MCF 10A (cell line): ENCODE measurements at regions not wholly inside any gene's neighbourhood (a gene's known extent, or its start where the extent isn't known, plus 50 kb on each side); places are given as distances from the start of the nearest gene placed in this dataset.
A peak's percentile ranks its signal among the peaks of the same experiment; 100 is the strongest.

Experiments used
- BruUV-seq: library from RNA; stranded (reverse); fragments of 400-500 nt; replicated peaks from 2 replicates; lab custom pipeline; 2021; lab: Mats Ljungman, UMichigan
- CTCF ChIA-PET: fragments of 300-600 bp; sonication (Branson Sonifier 250); formaldehyde crosslinking; extraction: SDS; loops from one replicate; lab custom pipeline; 2021; ENCODE audit warnings: antibody characterized with exemption, inconsistent platforms; lab: Yijun Ruan, JAX
- POLR2A ChIA-PET: fragments of 300-600, 350-650 bp; sonication (Branson Sonifier 250); formaldehyde crosslinking; extraction: SDS; loops from one replicate; lab custom pipeline; 2020; ENCODE audit warnings: antibody characterized with exemption, inconsistent platforms; lab: Yijun Ruan, JAX
- DNase-seq: peaks from one replicate; pipeline ENCODE4 v3.0.0-alpha.2; 2018; ENCODE audit not compliant: unreplicated experiment
- H3K27ac Mint-ChIP-seq: one replicate; pipeline ENCODE4 v1.8.0; 2022; ENCODE audit warnings: mild to moderate bottlenecking, low read depth, mixed read lengths; ENCODE audit not compliant: unreplicated experiment
- H3K27me3 Mint-ChIP-seq: one replicate; pipeline ENCODE4 v1.8.0; 2022; ENCODE audit warnings: mixed read lengths; ENCODE audit not compliant: insufficient read depth, unreplicated experiment
- H3K36me3 Mint-ChIP-seq: one replicate; pipeline ENCODE4 v1.8.0; 2022; ENCODE audit warnings: mild to moderate bottlenecking, moderate library complexity, mixed read lengths; ENCODE audit not compliant: insufficient read depth, unreplicated experiment
- H3K4me1 Mint-ChIP-seq: one replicate; pipeline ENCODE4 v1.8.0; 2022; ENCODE audit warnings: mixed read lengths; ENCODE audit not compliant: insufficient read depth, unreplicated experiment
- H3K4me3 Mint-ChIP-seq: one replicate; pipeline ENCODE4 v1.8.0; 2022; ENCODE audit warnings: mild to moderate bottlenecking, moderate library complexity, mixed read lengths; ENCODE audit not compliant: unreplicated experiment
- H3K9me3 Mint-ChIP-seq: one replicate; pipeline ENCODE4 v1.8.0; 2022; ENCODE audit warnings: mixed read lengths; ENCODE audit not compliant: unreplicated experiment
- CTCF ChIP-seq: fragments of 200-600 bp; IDR thresholded peaks from one replicate; pipeline ENCODE4 v1.8.0; 2022; ENCODE audit warnings: antibody characterized with exemption, mild to moderate bottlenecking; ENCODE audit not compliant: unreplicated experiment
- intact Hi-C: fragments of 100-400 bp; cut with micrococcal nuclease; formaldehyde crosslinking; loops from 2 replicates; pipeline ENCODE4 v1.14.1; 2022

GRCh38 chr20:58048096-58048702 lies 180.3 kb downstream of the ANKRD60 start:
- Mint-ChIP-seq H3K4me3 (no peak overlapping the region), H3K27me3 (peaks cover 17% of the 10 kb centered on the region), H3K36me3 (no peaks in the 10 kb centered on the region), H3K27ac (no peak overlapping the region), H3K9me3 (no peaks in the 10 kb centered on the region), H3K4me1 (no peaks in the 10 kb centered on the region)
- intact Hi-C loops = no loop called here
- TF ChIP-seq CTCF = no peak
- no TSS peak for BruUV-seq
- DNase-seq = peak; percentile 61
- CTCF ChIA-PET = interaction anchor here (1.5 kb wide), 2 partner anchors 9 to 11 kb away, joined by 3 to 4 read pairs; no protein-coding TSS in a partner anchor
- POLR2A ChIA-PET = no interaction called here

- POLR2A ChIA-PET = no interaction called here
- CTCF ChIA-PET = interaction anchor here (0.6 to 1.0 kb wide), 2 partner anchors 34 to 41 kb away, joined by 3 to 4 read pairs; no protein-coding TSS in a partner anchor
- TF ChIP-seq CTCF = no peak
- no peak overlapping the region for H3K27ac Mint-ChIP-seq
- H3K9me3 Mint-ChIP-seq = no peaks in the 10 kb centered on the region
- DNase-seq = no peak
- H3K4me3 Mint-ChIP-seq = no peak overlapping the region
- BruUV-seq = no TSS peak
- peaks cover 35% of the 10 kb centered on the region for H3K27me3 Mint-ChIP-seq
- no peaks in the 10 kb centered on the region for H3K4me1 Mint-ChIP-seq
- no peaks in the 10 kb centered on the region for H3K36me3 Mint-ChIP-seq
- intact Hi-C loops = no loop called here
Observed at GRCh38 chr20:58046311-58046710, 182.1 kb downstream of the ANKRD60 start.

GRCh38 chr20:58045579-58045978 lies 182.9 kb downstream of the ANKRD60 start:
- Mint-ChIP-seq H3K36me3 (no peaks in the 10 kb centered on the region), H3K27ac (no peak overlapping the region), H3K27me3 (peaks cover 37% of the 10 kb centered on the region), H3K9me3 (no peaks in the 10 kb centered on the region), H3K4me3 (no peak overlapping the region), H3K4me1 (no peaks in the 10 kb centered on the region)
- DNase-seq = no peak
- CTCF ChIA-PET = interaction anchor here (1.0 kb wide), 1 partner anchor 42 kb away, joined by 4 read pairs; no protein-coding TSS in a partner anchor
- intact Hi-C loops = no loop called here
- POLR2A ChIA-PET = no interaction called here
- BruUV-seq = no TSS peak
- TF ChIP-seq CTCF = no peak

- intact Hi-C loops = no loop called here
- peaks cover 42% of the 10 kb centered on the region for H3K27me3 Mint-ChIP-seq
- H3K36me3 Mint-ChIP-seq = no peaks in the 10 kb centered on the region
- H3K4me1 Mint-ChIP-seq = no peaks in the 10 kb centered on the region
- TF ChIP-seq CTCF = no peak
- H3K4me3 Mint-ChIP-seq = no peak overlapping the region
- no TSS peak for BruUV-seq
- DNase-seq = no peak
- no peaks in the 10 kb centered on the region for H3K9me3 Mint-ChIP-seq
- H3K27ac Mint-ChIP-seq = no peak overlapping the region
- CTCF ChIA-PET = interaction anchor here (1.6 kb wide), 1 partner anchor 12 kb away, joined by 3 read pairs; no protein-coding TSS in a partner anchor
- POLR2A ChIA-PET = interaction anchor here (0.6 kb wide), 1 partner anchor 58 kb away, joined by 3 read pairs; no protein-coding TSS in a partner anchor
Observed at GRCh38 chr20:58044931-58045555, 183.4 kb downstream of the ANKRD60 start.
